ENCODE measurements at regions not wholly inside any gene's neighbourhood (a gene's known extent, or its start where the extent isn't known, plus 50 kb on each side); places are given as distances from the start of the nearest gene placed in this dataset.

DNA sequence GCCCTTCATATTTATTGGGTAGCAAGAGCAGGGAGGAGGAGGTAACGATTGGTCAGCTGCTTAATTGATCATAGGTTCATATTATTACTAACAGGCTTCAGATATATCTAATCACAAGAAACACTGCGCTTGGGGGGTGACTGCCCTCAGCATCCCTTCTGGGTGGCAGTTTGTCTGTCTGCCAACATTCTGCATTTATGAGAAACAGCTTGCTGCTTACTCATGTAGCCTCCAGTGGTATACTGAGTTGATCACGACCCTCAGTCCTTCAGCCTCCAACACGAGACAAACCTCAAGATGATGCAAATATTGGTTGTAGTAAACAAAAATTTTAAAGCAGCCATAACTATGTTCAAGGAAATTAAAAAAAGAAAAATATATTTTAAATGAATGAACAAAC lies 657.8 kb upstream of the PHF14 start:
- TF ChIP-seq EZH2 (IDR thresholded peaks at IDR 0.05; ENCODE audit: low read length): no peak
- TF ChIP-seq, protein P1, sequence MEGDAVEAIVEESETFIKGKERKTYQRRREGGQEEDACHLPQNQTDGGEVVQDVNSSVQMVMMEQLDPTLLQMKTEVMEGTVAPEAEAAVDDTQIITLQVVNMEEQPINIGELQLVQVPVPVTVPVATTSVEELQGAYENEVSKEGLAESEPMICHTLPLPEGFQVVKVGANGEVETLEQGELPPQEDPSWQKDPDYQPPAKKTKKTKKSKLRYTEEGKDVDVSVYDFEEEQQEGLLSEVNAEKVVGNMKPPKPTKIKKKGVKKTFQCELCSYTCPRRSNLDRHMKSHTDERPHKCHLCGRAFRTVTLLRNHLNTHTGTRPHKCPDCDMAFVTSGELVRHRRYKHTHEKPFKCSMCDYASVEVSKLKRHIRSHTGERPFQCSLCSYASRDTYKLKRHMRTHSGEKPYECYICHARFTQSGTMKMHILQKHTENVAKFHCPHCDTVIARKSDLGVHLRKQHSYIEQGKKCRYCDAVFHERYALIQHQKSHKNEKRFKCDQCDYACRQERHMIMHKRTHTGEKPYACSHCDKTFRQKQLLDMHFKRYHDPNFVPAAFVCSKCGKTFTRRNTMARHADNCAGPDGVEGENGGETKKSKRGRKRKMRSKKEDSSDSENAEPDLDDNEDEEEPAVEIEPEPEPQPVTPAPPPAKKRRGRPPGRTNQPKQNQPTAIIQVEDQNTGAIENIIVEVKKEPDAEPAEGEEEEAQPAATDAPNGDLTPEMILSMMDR (optimal IDR thresholded peaks at IDR 0.05 in 1 of 3, IDR thresholded peaks at IDR 0.05 in 1 of 3, conservative IDR thresholded peaks at IDR 0.05 in 1 of 3; ENCODE audit: extremely low read depth in 1 of 3, insufficient read depth in 2 of 3, low read length in 3 of 3): no peak

All from keratinocyte (primary cell).